EH (cell line): ENCODE measurements at regions not wholly inside any gene's neighbourhood (a gene's known extent, or its start where the extent isn't known, plus 50 kb on each side); places are given as distances from the start of the nearest gene placed in this dataset.
"Not testable (repeated sequence)": the region's sequence is repeated elsewhere in the genome, so short reads cannot be mapped to it uniquely, and the experiment has no call there.

Experiments used
- DNase-seq: peaks from one replicate; pipeline ENCODE4 v3.0.0-alpha.2; 2015; ENCODE audit warnings: low read depth

DNA sequence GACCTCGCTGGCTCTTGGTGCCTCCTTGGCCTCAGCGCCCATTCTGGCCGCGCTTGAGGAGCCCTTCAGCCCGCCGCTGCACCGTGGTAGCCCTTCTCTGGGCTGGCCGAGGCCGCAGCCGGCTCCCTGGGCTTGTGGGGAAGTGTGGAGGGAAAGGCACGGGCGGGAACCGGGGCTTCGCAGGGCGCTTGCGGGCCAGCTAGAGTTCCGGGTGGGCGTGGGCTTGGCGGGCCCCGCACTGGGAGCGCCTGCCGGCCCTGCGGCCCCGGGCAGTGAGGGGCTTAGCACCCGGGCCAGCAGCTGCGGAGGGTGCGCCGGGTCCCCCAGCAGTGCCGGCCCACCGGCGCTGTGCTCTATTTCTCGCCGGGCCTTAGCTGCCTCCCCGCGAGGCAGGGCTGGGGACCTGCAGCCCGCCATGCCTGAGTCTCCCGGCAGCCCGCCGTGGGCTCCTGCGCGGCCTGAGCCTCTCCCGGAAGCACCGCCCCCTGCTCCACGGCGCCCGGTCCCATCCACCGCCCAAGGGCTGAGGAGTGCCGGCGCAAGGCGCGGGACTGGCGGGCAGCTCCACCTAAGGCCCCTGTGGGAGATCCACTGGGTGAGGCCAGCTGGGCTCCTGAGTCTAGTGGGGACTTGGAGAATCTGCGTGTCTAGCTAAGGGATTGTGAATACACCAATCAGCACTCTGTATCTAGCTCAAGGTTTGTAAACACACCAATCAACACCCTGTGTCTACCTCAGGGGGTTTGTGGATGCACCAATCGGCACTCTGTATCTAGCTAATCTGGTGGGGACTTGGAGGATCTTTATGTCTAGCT, 141.1 kb downstream of the SLCO4C1 start:
- DNase-seq = peak; percentile 40

DNA sequence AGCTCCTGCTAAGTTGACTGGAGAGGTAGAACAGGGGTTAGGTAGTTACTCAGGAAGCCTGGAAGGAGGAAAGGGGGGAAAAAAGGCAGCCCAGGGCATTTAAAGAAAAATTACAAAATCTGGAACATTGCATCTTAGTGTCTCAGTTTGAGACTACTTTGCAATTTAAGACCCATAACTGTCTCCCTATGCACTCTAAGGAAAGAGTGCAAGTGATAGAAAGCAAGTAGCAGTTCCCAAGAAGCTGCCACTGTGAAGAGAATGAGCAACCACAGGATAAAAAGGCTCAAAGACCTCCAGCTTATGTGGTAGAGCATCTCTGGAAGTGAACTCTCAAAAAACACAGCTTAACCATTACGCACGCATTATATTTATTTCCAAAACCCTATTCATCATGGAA, 141.8 kb downstream of the SLCO4C1 start:
- DNase-seq = no peak

DNA sequence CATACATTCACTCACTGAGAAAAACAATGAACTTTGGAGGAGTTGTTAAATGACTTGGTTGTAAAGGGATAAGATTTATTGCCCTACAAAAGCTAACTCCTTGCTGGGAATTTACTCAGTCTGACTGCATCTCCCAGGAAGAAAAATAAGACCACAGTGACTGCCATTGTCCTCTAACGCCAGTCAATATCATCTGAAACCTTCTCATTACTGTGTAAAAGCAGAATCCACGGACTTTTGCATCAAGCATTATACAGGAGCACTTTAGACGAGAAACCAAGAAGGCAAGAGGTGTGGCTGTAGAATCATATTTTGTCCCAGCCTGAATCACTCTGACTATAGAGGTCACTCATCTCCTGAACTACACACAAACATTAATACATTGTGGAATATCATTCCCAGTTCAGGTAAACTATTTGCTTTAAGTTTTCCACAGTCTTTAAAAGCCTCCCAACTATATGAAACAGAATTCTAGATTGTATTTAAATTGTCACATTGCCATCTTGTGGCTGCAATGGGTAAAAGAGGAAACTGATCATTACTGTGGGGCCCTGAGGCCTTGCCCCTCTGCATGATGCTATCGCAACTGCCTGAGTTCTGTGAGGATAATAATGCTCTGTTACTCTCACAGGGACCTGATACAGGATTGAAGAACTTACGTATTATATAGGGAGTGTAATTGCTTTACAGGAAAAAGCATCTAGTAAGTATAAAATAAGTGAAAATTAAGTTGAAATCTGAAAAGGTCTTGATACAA, 142.9 kb downstream of the SLCO4C1 start:
- peak; percentile 44 for DNase-seq

DNA sequence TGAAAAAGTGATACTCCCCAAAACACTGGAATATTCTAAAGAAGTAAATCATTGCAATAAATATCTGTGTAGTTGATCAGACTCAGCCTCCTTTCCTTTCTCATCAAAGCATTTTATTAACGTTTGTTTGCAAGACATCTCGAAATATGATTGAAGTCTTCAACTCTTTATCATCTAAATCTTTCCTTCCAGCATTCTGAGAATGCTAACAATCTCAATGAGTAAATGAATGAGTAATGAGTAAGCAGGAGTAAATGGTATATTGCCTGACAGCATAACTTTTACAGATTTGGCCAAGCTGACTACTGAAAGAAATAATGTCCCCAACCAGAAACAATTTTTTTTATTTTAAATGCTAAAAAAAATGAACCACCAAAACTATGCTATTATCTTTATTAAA, 157.1 kb downstream of the SLCO4C1 start:
- peak; percentile 45 for DNase-seq

DNA sequence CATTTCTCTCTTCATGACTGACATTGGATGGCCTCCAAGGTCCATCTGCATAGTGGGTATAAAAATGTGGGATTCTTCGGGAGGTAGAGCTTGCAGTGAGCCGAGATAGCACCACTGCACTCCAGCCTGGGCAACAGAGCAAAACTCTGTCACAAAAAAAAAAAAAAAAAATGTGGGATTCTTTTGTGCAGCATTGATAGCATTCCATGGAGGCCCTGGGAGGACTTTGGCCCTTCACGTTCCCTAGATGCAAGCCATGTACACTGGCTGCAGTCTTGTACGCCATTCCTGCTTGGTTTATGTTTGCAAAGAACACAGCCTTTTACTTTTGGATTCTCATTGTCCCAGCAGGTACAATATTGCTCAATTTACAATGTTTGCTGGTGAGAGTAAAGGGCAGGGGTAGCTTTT, 157.8 kb downstream of the SLCO4C1 start:
- DNase-seq = peak; percentile 36

DNA sequence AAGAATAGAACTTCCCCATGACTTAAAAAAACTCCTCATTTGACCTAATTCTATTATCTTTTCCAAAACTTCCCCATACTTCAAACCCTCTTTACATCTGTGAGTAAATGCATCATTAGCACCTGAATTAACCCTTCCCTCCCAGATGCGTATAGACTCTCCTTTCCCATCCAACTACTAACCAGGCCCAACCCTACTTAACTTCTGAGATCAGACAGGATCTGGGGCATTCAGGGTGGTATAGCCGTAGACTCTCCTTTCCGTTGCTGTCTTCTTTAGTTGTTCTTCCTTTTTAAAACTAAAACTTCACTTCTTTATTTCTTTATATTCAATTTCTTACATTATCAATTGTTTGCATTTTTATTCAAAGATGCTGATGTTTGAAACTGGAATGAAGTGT, 165.2 kb downstream of the SLCO4C1 start:
- DNase-seq = no peak

DNA sequence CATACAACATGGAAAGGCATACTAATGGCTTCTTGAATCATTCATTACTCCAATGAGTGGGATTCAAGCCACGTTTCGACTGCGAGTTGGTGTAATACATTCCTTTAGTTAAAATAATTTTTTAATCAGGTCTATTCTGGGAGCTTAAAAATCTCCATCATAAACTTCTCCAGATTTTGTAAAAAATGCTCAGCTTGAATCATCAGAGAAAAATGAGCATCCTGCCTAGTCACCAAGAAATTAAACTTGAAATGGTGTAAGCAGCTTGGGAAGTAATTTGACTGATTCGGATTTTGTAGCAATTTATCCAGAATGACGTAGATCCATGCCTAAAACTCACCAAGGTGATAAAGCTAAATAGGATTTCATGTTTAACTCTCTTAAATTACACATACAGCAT, 165.7 kb downstream of the SLCO4C1 start:
- peak; percentile 71 for DNase-seq

DNA sequence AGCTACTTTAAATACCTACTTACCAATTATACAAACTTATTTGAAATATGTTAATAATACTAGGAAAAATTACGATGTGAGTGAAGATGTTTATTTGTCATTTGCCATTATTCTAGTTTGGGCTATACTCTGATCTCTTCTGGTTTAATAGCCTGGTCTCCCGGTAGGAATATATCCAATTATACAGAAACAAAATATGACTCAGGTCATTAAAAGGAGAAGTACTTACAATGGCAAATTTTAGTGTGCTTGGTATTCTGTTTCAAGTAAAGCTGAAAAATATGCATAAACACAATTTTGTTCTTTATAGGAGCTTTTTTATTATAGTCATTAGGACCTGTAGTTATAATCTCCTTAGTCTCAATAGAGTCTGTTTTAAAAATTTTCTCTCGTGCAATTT, 176.8 kb downstream of the SLCO4C1 start:
- DNase-seq = peak; percentile 46

DNA sequence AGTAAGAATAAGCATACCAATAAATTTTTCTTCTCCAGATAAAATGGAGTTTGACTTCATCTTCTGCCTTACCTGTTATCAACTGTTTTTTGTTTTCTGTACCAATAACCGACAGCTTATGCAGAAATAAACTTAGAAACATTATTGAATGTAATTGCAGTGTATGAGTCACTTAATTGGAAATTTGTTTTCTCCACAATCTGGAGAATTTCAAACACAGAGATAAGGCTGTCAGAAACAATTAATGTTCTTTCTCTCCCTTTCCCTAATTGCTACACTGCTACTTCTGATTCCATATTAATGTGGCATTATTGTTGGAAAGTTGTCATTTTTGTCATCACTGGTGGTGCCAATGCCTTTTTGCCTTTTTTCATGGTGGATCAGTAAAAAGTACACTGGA, 180.3 kb downstream of the SLCO4C1 start:
- no peak for DNase-seq

DNA sequence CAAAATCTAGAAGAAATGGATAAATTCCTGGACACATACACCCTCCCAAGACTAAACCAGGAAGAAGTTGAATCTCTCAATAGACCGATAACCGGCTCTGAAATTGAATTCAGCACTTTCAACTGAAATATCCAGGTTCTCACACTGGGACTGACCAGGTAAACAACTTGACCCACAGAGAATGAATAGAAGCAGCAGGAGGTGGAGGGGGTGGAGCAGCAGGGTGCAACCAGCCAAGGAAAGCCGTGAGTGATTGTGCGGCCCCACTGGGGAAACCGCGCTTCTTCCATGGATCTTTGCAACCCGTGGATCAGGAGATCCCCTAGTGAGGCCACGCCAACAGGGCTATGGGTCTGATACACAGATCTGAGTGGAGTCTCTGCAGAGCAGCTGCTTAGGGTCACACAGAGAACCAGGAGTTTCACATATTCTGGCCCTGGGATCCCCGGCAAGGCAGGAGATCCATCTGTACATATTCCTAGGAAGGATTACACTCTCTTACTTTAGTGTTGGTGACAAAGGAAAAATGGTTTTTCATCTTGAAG, 181.5 kb downstream of the SLCO4C1 start:
- DNase-seq = no peak

DNA sequence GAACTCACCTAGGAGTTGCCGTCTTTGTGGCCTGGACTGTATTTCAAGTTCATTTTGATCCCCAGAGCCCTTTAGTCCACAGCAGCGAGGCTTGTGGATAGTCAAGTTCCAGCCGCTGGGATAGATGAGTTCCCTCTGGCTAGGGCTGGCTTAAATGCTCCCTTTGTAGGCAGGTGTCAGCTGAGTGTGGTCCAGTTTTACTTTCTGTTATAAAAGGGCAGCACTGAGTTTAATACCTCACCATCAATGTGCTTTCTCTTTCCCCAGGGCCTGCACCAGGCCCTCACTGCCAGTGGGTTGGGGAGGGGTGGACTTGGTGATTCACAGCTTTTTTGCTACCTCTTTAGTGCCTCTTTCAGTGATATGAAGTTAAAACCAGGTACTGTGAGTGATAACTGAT, 188.2 kb downstream of the SLCO4C1 start:
- DNase-seq = no peak

DNA sequence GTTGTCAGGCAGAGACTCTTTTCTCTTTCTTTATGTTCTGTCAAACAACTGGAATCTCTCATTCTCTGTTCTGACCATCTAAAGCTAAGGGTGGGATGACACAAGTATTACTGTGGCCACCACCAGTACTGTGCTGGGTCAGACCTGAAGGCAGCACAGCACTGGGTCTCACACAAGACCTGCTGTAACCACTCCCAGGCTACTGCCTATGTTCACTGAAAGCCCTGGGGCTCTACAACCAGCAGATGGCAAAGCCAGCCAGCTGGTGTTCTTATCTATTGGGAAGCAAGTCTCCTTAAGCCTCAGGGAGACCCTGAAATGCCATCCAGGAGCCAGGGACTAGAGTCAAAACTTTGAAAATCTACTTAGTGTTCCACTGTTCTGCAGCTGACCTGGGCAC, 189.5 kb downstream of the SLCO4C1 start:
- DNase-seq = no peak

DNA sequence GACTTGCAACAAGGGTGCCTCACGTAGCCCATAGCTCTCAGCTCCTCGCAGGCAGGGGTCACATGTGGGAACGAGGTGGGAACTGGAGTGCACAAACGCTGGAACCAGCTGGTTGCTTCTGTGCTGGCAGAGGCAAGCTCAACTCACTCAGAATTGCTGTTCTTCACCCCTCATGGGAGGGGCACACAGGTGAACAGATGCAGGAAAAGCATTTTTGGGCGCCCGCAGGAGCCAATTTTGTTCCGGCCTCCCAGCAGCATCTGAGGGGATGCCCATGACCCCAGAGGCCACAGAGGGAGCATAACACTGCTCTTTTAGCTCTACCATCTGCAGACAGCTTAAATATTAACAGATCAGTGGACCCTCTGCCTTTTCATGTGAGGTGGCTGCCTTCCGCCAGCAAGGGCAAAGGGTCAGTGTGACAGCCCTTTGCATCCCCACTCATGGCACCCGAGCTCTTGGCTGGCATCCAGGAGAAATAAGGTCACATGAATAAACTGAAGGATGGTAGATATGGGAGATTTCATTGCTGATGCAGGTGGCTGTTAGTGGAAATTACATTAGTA, 196.2 kb downstream of the SLCO4C1 start:
- no peak for DNase-seq

DNA sequence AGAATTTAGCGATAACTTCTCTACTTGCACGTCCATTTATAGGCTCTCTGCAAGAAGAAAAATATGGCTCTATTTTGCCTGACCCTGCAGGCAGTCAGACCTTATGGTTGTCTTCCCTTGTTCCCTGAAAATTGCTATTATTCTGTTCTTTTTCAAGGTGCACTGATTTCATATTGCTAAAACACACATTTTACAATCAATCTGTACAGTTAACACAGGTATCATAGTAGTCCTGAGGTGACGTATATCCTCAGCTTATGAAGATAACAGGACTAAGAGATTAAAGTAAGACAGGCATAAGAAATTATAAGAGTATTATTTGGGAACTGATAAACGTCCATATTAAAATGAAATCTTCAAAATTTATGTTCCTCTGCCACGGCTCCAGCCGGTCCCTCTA, 197.0 kb downstream of the SLCO4C1 start:
- DNase-seq = not testable (repeated sequence)

DNA sequence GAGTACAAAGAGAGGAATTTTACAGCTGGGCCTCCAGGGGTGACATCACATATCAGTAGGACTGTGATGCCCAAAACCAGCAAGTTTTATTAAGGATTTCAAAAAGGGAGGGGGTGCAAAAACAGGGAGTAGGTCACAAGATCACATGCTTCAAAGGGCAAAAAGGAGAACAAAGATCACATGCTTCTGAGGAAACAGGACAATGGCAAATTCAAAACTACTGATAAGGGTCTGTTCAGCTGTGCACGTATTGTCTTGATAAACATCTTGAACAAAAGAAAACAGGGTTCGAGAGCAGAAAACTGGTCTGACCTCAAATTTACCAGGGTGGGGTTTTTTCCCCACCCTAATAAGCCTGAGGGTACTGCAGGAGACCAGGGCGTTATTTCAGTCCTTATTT, 197.5 kb downstream of the SLCO4C1 start:
- DNase-seq = not testable (repeated sequence)

DNA sequence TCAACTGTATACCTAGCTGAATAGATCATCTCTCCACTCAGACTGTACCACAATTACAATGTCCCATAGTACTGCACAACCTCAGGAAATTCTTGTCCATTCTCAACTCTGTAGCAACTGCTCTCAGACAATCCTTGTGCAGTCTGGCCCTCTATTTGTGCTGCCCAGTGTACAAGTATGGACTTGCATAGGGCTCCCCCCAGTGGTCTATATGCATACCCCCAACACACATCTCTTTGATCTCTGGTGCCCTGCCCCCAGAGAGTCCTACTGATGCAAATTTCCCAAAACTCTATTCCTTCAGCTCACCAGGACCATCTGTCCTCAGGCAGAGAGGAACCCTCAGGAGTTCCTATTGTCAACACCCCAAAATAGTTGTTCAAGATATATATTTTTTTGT, 205.3 kb downstream of the SLCO4C1 start:
- DNase-seq = peak; percentile 15

DNA sequence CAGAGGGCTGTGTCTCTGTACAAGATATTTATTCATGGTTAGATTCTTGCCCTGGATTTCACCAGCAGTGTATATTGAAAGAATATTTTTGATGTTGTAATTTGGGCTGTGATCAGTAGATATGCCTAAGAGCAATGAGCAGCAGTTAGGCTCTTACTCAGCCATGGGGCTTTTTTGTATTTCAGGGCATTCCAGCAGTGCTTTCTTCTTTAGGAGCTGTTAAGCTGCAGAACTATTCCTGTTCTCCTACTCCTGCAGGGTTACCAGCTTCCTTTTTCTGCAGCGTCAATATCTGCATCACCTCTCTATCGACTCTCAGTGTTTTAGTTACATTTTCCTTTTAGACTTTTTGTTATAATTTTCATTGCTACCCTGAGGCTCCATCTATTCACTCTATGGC, 206.2 kb downstream of the SLCO4C1 start:
- DNase-seq = no peak

DNA sequence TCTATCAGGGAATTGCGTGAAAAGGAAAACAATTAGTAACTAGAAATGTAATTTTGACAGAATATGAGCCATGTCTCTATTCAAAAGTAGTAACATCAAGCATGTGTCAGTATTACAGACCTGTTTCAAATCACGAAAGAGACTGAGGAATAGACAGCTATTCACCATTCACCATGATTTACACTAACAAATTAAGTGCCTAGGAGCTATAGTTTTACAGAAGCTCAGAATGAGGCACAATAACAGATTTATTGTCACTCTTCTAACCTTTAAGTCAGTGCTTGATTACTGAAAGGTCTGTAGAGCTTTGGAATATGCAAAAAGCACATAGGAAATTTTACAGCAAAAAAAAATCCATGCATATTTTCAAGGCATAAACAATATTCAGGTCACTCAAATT, 208.2 kb downstream of the SLCO4C1 start:
- DNase-seq = no peak

DNA sequence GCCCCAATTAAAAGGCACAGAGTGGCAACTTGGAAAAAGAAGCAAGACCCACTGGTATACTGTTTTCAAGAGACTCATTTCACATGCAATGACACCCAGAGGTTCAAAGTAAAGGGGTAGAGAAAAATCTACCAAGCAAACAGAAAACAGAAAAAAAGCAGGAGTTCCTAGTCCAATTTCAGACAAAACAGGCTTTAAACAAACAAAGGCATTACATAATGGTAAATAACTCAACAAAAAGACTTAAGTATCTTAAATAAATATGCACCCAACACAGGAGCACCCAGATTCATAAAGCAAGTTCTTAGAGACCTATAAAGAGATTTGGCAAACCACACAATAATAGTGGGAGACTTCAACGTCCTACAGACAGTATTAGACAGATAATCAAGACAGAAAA, 215.8 kb downstream of the SLCO4C1 start:
- no peak for DNase-seq

DNA sequence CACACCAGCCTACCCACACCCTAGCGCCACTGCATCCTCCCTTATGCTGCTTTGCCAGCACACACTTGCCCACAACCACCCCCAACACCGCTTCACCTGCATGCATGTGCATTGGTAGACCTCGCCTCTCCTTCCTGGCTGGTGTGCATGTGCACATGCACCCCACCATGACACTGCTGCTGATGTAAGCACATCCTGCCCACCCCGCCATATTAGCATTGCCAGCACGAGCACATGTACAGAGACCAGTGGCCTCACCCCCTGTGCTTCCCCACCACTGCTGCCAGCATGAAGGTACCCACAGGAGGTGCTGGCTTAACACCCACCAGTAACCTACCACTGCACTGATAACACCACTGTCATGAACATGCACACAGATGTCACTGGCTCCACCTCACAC, 218.2 kb downstream of the SLCO4C1 start:
- no peak for DNase-seq

DNA sequence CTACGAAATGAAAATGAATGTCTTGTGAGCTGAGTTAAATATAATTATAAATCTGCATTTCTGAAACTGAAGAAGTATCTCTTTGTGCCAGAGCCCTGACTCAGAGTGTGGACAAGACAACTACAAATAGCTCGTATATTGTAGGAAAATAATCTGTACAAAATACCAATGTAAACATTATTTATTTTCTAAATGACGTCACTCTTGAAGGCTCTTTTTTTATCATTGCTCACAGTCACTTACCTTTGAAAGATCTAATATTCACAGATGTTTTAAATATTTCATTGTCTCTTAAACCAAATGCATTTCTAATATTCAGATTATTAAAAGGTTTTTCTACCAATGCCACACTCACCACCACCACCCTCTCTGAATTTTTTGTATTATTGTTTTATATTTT, 226.1 kb downstream of the SLCO4C1 start:
- no peak for DNase-seq

DNA sequence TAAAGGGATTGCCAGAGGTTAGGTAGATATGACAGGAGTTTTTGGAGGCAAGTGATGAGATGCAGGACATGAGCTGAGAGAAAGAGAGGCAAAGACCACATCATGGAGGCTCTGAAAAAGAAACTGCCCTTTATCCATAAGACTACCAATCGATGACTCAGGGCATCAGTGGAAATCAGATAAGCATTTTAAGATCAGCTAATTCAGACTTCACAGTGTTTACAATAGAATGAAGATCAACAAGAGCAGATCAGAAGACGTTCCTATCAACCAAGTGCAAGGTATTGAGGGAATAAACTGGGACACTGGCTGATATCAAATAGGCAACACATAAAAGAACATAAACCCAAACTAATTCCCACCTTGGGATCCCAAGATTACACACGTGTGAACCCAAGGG, 227.2 kb downstream of the SLCO4C1 start:
- no peak for DNase-seq

DNA sequence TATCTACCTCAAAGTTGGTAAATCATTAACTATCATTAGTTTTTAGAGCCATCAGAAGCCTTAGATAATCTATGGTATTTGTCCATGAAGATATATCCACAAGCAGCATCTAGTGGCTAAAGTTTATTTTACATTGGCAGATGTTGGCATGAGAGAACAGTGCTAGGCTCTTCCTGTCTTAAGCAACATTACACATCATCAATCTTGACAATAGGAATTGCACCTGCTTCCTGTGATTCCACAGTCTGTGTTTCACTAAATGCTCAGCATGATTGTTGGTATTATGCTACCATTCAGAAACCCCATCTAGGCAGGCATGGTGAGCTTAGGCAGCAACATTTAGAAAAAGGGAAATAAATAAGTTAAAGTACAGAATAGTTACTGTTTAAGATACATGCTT, 246.6 kb downstream of the SLCO4C1 start:
- DNase-seq = peak; percentile 1
